ENCODE measurements at regions not wholly inside any gene's neighbourhood (a gene's known extent, or its start where the extent isn't known, plus 50 kb on each side); places are given as distances from the start of the nearest gene placed in this dataset.

DNA sequence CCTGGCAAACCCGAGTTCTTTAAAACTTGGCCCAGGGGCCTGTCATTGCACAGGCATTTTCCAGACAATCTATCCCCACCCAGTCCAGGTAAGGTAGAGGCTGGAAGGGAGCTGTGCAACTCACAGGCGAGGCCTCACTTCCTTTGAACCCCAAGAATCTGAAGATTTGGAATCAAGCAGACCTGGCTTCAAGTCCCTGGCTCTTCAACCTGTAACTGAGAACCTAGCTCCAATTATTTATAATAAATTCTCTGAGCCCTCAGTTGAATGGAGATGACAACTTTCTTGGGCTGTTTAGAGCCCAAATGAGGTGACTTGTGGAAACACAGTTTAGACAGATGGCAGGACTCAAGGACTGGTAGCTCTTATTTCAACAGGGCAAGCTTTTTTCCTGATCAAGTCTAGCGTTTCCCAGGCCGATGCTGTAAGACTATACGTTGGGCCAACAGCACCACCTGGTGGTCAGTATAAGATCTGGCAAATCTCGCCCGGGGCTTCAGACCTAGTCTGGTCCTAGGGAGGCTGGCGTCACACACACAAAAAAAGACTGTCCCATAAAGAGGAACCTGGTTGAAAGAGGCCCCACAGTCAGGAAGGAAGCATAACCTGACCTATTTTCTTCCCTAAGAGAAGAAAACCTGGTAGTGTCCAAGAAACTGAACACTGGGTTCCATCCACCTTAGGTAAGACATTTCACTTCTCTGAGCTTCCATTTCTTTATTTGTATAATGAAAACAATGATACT lies 117.9 kb downstream of the C17orf67 start:
- H2BK20ac ChIP-seq (ENCODE audit: low read depth, low read length), result peak overlapping the region; percentile 74; the same call in 1 of the 2 replicates
- peak overlapping the region; percentile 62 for H2AFZ ChIP-seq (replicated peaks; ENCODE audit: low read length, poor library complexity)
- no peaks in the 10 kb centered on the region; the same call in 1 of the 2 replicates for H3K9me1 ChIP-seq (ENCODE audit: insufficient read depth, low read length)
- ChIA-PET CTCF (interaction anchor here (0.5 to 4.0 kb wide), 25 partner anchors 9 to 1106 kb away, joined by 3 to 30 read pairs (median 4); partner anchors contain the start of gene NOG), POLR2A (ENCODE audit: unreplicated experiment) (interaction anchor here (0.5 kb wide), 1 partner anchor 306 kb away, joined by 4 read pairs; no protein-coding TSS in a partner anchor)
- H2AK5ac ChIP-seq (ENCODE audit: low read depth, low read length), result no peak overlapping the region
- 0 out of 2 replicates have a peak overlapping the region, but pooled peaks have one; percentile 35 for H3K18ac ChIP-seq (ENCODE audit: low read depth, low read length)
- H3K4me3 ChIP-seq (ENCODE audit: insufficient read depth, low read depth, low read length), result no peak overlapping the region
- TF ChIP-seq, protein P1, sequence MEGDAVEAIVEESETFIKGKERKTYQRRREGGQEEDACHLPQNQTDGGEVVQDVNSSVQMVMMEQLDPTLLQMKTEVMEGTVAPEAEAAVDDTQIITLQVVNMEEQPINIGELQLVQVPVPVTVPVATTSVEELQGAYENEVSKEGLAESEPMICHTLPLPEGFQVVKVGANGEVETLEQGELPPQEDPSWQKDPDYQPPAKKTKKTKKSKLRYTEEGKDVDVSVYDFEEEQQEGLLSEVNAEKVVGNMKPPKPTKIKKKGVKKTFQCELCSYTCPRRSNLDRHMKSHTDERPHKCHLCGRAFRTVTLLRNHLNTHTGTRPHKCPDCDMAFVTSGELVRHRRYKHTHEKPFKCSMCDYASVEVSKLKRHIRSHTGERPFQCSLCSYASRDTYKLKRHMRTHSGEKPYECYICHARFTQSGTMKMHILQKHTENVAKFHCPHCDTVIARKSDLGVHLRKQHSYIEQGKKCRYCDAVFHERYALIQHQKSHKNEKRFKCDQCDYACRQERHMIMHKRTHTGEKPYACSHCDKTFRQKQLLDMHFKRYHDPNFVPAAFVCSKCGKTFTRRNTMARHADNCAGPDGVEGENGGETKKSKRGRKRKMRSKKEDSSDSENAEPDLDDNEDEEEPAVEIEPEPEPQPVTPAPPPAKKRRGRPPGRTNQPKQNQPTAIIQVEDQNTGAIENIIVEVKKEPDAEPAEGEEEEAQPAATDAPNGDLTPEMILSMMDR (conservative IDR thresholded peaks at IDR 0.05; ENCODE audit: low read depth, low read length), result peak; percentile 90
- TF ChIP-seq BHLHE40 (IDR thresholded peaks at IDR 0.05; ENCODE audit: low read depth, low read length) (no peak), MAFK (IDR thresholded peaks at IDR 0.05; ENCODE audit: low read depth, low read length) (0 out of 2 replicates have a peak, but pooled peaks have one; percentile 1), MXI1 (IDR thresholded peaks at IDR 0.05; ENCODE audit: borderline replicate concordance, low read depth, low read length) (no peak), SMC3 (IDR thresholded peaks at IDR 0.05; ENCODE audit: low read depth, low read length) (peak; percentile 98), RAD21 (IDR thresholded peaks at IDR 0.05; ENCODE audit: low read length) (peak; percentile 97)
- ATAC-seq (ENCODE audit: low read depth) (peak; percentile 98), DNase-seq (peak; percentile 82)
- H2BK15ac ChIP-seq (ENCODE audit: low read depth, low read length), result no peak overlapping the region; the same call in 2 of the 3 replicates
- in situ Hi-C loops (cut with MboI; ENCODE audit: low sequenced_read_pairs) (loop anchor here (10.0 kb wide), 2 partner anchors 591 to 871 kb away; no protein-coding TSS in a partner anchor), intact Hi-C loops (cut with micrococcal nuclease) (loop anchor here (1.0 to 10.0 kb wide), 8 partner anchors 36 to 870 kb away; no protein-coding TSS in a partner anchor), dilution Hi-C loops (cut with HindIII; ENCODE audit: low sequenced_read_pairs, unreplicated experiment) (no loop called here)
- H3K27ac ChIP-seq (ENCODE audit: insufficient read depth, low read length), result no peak overlapping the region
- H3K36me3 ChIP-seq (ENCODE audit: control insufficient read depth, insufficient read depth, low read length), result no peaks in the 10 kb centered on the region
- H3K9ac ChIP-seq (ENCODE audit: low read depth, low read length), result no peak overlapping the region
- peak overlapping the region; percentile 64; the same call in 1 of the 2 replicates for H2BK120ac ChIP-seq (ENCODE audit: low read depth, low read length)
- H3K56ac ChIP-seq (ENCODE audit: extremely low read depth, insufficient read depth, low read length), result no peak overlapping the region
- no peaks in the 10 kb centered on the region for H3K79me1 ChIP-seq (ENCODE audit: low read depth in 1 of 2, low read length in 2 of 2)
- H3K9me3 ChIP-seq (ENCODE audit: control insufficient read depth, insufficient read depth, low read length), result no peaks in the 10 kb centered on the region
- no peak overlapping the region for H3K14ac ChIP-seq (replicated peaks; ENCODE audit: low read depth, low read length)
- no peak overlapping the region for H4K8ac ChIP-seq (ENCODE audit: low read depth in 2 of 2, low read length in 2 of 2)
- H3K4me1 ChIP-seq (ENCODE audit: control insufficient read depth, insufficient read depth, low read length), result peaks cover 6% of the 10 kb centered on the region
- H3K4ac ChIP-seq (ENCODE audit: low read depth, low read length), result peak overlapping the region; percentile 43; the same call in 1 of the 2 replicates
- H4K5ac ChIP-seq (ENCODE audit: low read depth, low read length), result no peak overlapping the region
- H3K4me2 ChIP-seq (ENCODE audit: low read depth, low read length), result no peak overlapping the region
- no peaks in the 10 kb centered on the region for H4K20me1 ChIP-seq (ENCODE audit: insufficient read depth, low read length)
- no peak overlapping the region for H4K91ac ChIP-seq (ENCODE audit: insufficient read depth, low read depth, low read length)
- H2AK9ac ChIP-seq (replicated peaks; ENCODE audit: low read depth, low read length, poor library complexity), result no peak overlapping the region
- no TSS peak for BruUV-seq (replicated peaks)
- H3K23ac ChIP-seq (ENCODE audit: low read depth, low read length), result 0 out of 2 replicates have a peak overlapping the region, but pooled peaks have one; percentile 47
- WGBS, 2 experiments (ENCODE audit: extremely low coverage in 2 of 2, insufficient read length in 1 of 2), result 0% methylated on average over 3 of the region's 8 CpGs; no CpG with 5 or more reads in 1 of the 2 experiments
- no peaks in the 10 kb centered on the region; the same call in 1 of the 2 replicates for H3K27me3 ChIP-seq (ENCODE audit: control insufficient read depth, insufficient read depth, low read length)
- H2BK5ac ChIP-seq (ENCODE audit: low read depth, low read length, poor library complexity, severe bottlenecking), result no peak overlapping the region

Measured in IMR-90 (cell line).